Ishikawa (cell line): ENCODE measurements at regions not wholly inside any gene's neighbourhood (a gene's known extent, or its start where the extent isn't known, plus 50 kb on each side); places are given as distances from the start of the nearest gene placed in this dataset.

Experiments
- CEBPB ChIP-seq: IDR thresholded peaks from 2 replicates; pipeline ENCODE4 v1.6.1; 2012
- EP300 ChIP-seq: IDR thresholded peaks from 2 replicates; pipeline ENCODE4 v1.6.1; 2012; ENCODE audit warnings: borderline replicate concordance
- NFIC ChIP-seq: IDR thresholded peaks from 2 replicates; pipeline ENCODE4 v1.6.1; 2012
- RAD21 ChIP-seq: IDR thresholded peaks from 2 replicates; pipeline ENCODE4 v1.6.1; 2012; ENCODE audit warnings: low read depth
- REST ChIP-seq: IDR thresholded peaks from 2 replicates; pipeline ENCODE4 v1.6.1; 2012; ENCODE audit warnings: low read depth, mild to moderate bottlenecking
- ZBTB7A ChIP-seq: IDR thresholded peaks from 2 replicates; pipeline ENCODE4 v1.6.1; 2012; ENCODE audit warnings: low read depth

- no peak for TF ChIP-seq ZBTB7A
- no peak for TF ChIP-seq RAD21
- TF ChIP-seq REST, result no peak
- no peak for TF ChIP-seq CEBPB
- no peak for TF ChIP-seq EP300
- no peak for TF ChIP-seq NFIC
These were observed 190.0 kb downstream of the EMP1 start for GRCh38 chr12:13386323-13387039.
